Fibroblast of mammary gland (primary cell): ENCODE measurements at regions not wholly inside any gene's neighbourhood (a gene's known extent, or its start where the extent isn't known, plus 50 kb on each side); places are given as distances from the start of the nearest gene placed in this dataset.
"Not testable (repeated sequence)": the region's sequence is repeated elsewhere in the genome, so short reads cannot be mapped to it uniquely, and the experiment has no call there.

Experiments used
- DNase-seq: peaks from one replicate; pipeline ENCODE4 v3.0.0-alpha.2; 2010; ENCODE audit warnings: low read depth
- H3K4me3 ChIP-seq: 2 replicates; pipeline ENCODE4 v1.5.1; 2011; ENCODE audit warnings: low read depth, mild to moderate bottlenecking, low read length, moderate library complexity; ENCODE audit not compliant: control insufficient read depth
- TF ChIP-seq, protein P1 (sequence below): conservative IDR thresholded peaks from 2 replicates; pipeline ENCODE4 v1.5.1; 2011; ENCODE audit warnings: low read depth, low read length, inconsistent platforms; ENCODE audit not compliant: control insufficient read depth, insufficient read depth

DNA sequence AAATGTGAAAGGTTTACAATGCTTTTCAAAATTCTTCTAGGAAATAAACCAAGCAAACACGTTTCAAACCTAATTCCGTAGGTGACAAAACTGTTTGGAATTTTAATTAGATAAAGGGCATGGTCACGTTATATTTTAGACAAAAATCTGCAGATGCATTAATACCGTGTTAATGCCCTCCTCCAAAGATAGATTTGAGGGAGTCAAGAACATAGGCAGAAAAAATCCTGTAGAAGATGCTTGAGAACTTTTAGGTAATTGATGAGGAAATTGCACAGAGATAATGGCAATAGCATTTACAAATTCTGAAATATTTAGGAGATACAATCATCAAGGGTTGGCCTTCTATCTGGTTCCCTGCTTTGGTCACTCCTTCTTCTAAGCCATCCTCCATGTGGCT is 212.6 kb downstream of the TMTC3 start:
- no peak for DNase-seq
- no peak overlapping the region for H3K4me3 ChIP-seq
- TF ChIP-seq, protein P1, sequence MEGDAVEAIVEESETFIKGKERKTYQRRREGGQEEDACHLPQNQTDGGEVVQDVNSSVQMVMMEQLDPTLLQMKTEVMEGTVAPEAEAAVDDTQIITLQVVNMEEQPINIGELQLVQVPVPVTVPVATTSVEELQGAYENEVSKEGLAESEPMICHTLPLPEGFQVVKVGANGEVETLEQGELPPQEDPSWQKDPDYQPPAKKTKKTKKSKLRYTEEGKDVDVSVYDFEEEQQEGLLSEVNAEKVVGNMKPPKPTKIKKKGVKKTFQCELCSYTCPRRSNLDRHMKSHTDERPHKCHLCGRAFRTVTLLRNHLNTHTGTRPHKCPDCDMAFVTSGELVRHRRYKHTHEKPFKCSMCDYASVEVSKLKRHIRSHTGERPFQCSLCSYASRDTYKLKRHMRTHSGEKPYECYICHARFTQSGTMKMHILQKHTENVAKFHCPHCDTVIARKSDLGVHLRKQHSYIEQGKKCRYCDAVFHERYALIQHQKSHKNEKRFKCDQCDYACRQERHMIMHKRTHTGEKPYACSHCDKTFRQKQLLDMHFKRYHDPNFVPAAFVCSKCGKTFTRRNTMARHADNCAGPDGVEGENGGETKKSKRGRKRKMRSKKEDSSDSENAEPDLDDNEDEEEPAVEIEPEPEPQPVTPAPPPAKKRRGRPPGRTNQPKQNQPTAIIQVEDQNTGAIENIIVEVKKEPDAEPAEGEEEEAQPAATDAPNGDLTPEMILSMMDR = no peak

GRCh38 chr12:88360343-88360742 is 218.2 kb downstream of the TMTC3 start:
- no peak for DNase-seq
- no peak overlapping the region for H3K4me3 ChIP-seq
- TF ChIP-seq, protein P1 = no peak

GRCh38 chr12:88361493-88361892 is 218.8 kb downstream of the KITLG start:
- DNase-seq = peak; percentile 45
- TF ChIP-seq, protein P1 = no peak
- H3K4me3 ChIP-seq = no peak overlapping the region

DNA sequence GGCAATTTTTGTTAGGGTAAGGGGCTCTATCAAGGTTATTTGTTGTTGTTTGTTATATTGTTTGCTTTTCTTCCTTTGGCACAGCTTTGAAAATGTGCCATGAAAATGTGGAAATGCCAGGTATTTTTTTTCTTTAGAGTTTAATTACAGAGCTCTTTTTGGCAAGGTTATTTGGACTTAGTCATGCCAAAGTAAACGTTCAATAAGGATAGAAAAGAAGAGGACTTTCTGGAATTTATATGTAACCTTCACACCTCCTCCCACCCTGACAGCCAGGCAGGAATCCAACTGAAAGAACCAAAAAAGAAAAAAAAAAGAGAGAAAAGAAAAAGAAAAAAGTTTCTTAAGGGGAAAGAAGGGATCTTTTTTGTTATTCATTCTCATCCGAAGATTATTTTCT is 217.8 kb downstream of the KITLG start:
- DNase-seq = peak; percentile 29
- H3K4me3 ChIP-seq = no peak overlapping the region
- TF ChIP-seq, protein P1 = no peak

DNA sequence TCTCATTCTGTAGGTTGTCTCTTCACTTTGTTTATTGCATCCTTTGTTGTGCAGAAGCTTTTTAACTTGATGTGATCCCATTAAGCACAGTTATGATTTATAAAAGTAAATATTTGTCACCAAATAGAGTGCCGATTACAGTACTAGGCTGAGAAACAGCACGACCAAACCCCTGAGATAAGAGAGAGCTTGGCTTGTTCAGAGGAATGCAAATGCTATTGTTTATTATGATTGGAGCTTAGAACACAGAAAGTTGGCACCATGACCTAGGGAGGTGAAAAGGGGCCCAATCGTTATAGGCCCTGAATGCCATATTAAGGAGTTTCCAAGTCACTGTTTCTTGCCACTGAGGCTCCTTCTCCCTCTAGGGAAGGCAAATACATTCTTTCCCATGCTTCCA is 214.9 kb downstream of the KITLG start:
- TF ChIP-seq, protein P1 = no peak
- no peak overlapping the region for H3K4me3 ChIP-seq
- DNase-seq = no peak

- DNase-seq = no peak
- TF ChIP-seq, protein P1 = no peak
- no peak overlapping the region for H3K4me3 ChIP-seq
These were observed 214.2 kb downstream of the KITLG start for GRCh38 chr12:88366101-88366500.

GRCh38 chr12:88367231-88367630 is 213.0 kb downstream of the KITLG start:
- TF ChIP-seq, protein P1 = no peak
- H3K4me3 ChIP-seq = no peak overlapping the region
- no peak for DNase-seq

DNA sequence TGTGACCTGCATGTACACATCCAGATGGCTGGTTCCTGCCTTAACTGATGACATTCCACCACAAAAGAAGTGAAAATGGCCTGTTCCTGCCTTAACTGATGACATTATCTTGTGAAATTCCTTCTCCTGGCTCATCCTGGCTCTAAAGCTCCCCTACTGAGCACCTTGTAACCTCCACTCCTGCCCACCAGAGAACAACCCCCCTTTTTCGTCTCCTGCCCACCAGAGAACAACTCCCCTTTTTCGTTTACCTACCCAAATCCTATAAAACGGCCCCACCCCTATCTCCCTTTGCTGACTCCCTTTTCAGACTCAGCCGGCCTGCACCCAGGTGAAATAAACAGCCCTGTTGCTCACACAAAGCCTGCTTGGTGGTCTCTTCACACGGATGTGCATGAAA is 212.2 kb downstream of the KITLG start:
- H3K4me3 ChIP-seq, DNase-seq: not testable (repeated sequence)
